CD4-positive, alpha-beta T cell treated with Interleukin-17A for 1 hour (primary cell): ENCODE measurements at regions not wholly inside any gene's neighbourhood (a gene's known extent, or its start where the extent isn't known, plus 50 kb on each side); places are given as distances from the start of the nearest gene placed in this dataset.

Experiments used
- DNase-seq: peaks from one replicate; pipeline ENCODE4 v3.0.0-alpha.2; 2020

DNA sequence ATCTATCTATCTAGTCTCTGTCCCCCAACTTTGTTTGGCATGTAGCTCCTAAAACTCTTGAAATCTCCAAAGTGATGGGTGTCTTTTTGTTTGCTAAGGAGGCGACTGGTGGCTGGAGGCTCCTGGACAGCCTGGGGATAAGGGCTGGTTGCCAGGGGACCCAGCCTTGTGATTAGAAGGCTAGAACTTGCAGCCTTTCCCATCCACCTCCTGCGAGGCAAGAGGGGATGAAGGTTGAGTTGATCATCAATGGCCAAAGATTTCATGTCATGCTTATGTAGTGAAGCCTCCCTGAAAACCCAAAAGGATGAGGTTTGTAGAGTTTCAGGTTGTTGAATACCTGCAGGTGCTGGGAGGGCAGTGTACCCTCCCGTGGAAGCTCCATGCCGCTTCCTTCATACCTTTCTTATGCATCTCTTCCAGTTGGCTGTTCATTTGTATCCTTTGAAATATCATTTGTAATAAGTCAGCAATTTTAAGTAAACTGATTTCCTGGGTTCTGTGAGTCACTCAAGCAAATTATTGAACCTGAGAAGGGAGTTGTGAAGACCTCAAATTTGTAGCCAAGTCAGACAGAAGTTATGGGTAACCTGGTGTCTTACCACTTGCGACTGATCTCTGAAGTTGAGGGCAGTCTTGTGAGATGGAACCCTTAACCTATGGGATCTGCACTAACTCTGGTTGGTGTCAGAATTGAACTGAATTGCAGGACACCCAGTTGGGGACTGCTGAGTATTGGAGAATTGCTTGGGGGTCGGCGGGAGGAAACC is 202.4 kb downstream of the SEC14L1 start:
- no peak for DNase-seq

DNA sequence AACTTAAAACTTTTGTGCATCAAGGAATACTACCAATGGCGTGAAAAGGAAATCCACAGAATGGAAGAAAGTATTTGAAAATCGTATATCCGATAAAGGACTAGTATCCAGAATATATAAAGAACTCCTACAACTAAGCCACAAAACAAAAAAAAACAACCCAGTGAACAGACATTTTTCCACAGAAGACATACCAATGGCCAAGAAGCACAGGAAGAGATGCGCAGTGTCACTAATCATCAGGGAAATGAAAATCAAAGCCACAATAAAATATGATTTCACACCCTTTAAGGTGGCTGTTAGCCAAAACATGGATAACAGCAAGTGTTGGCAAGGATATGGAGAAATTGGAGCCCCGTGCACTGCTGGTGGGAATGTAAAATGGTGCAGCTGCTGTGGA is 203.3 kb downstream of the SEC14L1 start:
- no peak for DNase-seq

DNA sequence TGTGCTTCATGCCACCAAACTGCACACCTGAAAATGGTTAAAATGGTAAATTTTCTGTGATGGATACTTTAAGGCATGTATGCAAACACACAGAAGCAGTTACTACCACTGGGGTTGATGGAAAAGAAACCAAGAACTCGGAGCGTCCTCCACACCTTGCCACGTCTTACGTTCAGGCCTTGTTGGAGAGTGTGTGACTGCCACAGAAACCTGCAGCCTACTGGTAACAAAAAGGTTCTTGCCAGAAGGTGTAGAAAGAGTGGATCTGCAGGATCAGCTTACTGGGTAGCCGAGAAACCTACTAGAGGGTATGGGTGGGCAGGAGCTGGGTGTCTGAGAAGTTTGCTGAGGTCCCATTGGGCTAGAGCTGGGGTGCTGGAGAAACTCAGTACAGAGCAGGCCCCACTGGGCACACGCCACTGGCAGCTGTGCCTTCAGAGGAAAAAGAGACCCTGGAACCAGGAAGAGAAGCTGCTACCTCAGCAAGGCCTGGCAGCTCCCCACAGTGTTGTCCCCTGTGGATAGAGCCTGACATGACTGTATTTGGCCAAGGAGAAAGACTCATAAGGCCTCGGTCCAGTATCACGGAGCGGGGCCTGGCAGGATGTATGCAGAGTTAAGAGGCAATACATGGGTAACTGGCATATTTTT is 204.6 kb downstream of the SEC14L1 start:
- no peak for DNase-seq

DNA sequence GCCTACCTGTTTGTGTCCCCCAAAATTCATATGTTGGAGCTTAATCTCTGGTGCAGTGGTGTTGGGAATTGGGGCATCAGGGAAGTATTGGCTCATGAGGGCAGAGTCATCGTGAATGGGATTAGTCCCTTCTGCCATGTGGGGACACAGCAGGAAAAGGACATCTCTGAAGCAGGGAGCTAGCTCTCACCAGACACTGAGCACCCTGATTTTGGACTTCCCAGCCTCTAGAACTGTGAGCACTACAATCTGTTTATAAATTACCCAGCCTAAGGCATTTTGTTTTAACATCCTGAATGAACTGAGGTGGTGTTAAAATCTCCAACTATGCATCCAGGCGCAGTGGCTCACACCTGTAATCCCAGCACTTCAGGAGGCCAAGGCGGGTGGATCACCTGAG is 206.0 kb downstream of the SEC14L1 start:
- no peak for DNase-seq

DNA sequence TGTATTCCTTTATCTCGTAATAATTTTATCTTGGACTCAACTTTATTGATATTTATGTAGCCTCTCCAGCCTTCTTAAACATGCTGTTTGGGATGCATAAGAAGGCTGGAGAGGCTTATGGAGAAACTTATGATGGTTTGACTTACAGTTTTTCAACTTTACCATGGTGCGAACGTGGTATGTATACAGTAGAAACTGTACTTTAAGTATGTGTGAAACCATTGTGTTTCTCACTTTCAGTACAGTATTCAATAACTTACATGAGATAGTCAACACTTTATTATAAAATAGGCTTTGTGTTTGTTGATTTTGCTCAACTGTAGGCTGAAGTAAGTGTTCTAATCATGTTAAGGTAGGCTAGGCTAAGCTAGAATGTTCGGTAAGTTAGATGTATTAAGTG is 206.8 kb downstream of the SEC14L1 start:
- no peak for DNase-seq

DNA sequence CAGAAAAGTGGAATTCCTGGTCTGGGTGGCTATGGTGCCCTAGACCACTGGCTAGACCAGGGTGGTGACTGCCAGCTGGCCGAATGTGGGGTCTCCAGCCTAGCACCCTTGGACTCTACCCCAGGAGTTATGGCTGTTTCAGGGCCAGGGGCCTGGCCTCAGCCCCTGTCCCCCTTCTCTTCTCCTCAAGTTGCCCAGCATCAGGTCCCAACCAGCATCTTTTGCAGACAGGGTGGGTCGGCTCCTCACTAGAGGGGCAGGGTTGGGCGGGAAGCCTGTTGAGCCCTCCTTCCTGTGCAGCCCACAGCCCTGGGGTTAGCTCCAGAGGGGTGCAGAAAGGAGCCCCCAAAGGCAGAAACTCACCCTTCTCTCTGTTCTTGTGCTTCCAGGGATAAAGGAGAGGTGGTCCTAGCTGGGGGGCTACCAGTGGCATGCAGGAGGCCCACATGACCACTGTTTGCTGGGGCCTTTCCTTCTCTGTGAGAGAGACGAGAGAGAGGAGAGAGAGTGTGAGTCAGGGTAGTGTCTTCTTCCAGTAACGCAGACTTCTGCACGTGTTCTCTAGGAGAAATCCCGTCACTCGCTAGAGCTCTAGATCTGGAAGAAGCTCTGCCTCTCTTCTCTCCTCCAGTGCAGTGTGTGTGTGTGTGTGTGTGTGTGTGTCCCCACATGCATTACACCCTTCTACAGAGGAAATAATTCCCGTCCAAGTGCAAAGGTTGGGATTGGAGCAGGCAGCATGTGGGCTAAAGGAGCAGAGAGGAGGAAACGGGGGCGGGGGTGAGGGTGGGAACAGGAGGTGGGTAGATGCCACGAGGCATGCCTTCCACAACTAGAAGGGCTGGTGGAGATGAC is 209.4 kb downstream of the SEC14L1 start:
- no peak for DNase-seq

DNA sequence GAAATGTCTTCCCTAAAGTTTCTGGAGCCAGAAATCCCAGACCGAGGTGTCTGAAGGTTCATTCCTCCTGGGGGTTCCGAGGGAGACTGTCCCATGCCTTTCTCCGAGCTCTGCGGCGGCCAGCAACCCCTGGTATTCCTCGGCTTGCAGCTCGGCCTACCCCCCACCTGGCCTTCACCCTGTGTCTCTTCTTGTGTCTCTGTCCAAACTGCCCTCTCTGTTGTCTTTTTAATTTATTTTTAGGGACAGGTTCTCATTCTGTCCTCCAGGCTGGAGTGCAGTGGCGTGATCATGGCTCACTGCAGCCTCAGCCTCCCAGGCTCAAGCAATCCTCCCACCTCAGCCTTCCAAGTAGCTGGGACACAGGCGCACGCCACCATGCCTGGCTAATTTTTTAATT is 211.7 kb downstream of the SEC14L1 start:
- no peak for DNase-seq

DNA sequence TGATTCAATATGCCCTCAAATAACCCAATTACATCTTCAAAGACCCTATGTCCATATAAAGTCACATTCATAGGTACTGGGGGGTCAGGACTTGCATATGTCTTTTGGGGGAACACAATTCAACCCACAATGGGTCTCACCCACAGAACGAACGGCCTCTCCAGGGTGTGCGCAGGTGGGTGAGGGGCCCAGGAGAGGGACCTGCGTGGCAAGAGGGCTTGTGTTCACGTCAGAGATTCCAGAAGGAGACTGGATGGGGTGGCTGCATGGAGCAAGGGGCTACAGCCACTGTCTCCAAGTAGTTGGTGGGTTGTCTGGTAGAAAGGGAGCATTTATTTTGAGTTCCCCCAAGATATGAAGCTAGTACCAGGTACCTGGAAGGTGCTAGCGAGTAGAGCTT is 212.2 kb downstream of the SEC14L1 start:
- no peak for DNase-seq

DNA sequence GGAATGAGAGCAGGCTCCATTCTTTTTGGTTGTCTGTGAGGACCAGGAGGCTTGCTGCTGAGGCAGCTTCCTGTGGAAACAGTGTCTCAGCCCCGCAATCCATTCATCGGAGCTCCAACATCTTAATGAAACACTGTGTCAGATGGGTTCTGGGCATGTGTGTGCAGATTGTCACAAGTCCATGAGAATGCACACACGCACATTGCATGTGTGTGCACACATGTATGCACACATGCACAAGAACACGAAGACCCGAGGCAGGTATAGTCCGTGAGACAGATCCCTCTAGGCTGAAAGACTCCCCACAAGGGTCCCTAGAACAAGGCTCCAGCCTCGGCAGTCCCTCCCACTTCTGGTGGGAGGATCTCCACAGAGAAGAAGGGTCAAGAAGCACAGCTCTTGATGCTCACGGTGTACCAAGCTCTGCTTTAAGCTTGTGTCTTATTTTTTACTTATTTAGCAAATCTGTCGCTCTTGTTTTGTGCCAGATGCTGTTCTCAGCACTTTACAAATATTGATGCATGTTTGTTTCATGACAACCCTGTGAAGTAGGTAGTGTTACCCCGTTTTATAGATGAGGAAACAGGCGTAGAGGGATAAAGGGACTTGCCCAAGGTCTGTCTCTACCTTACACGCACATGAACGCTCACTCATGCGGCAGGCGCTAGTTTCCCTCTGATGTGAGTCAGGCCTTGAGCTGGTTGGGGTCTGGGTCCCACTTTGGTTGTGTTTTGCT is 213.1 kb downstream of the SEC14L1 start:
- no peak for DNase-seq

DNA sequence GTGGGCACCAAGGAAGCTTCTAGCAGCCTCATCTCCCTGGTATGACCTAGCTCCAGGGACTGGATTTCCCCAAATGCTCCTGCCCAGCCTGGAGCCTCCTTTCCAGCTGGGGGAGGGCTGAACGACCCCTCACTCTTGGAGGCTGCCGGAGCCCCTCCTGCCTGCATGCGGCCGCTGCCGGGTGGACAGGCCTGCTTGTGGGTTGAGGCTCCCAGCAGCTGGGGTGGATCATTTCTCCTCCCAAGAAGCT is 213.6 kb downstream of the SEC14L1 start:
- no peak for DNase-seq

DNA sequence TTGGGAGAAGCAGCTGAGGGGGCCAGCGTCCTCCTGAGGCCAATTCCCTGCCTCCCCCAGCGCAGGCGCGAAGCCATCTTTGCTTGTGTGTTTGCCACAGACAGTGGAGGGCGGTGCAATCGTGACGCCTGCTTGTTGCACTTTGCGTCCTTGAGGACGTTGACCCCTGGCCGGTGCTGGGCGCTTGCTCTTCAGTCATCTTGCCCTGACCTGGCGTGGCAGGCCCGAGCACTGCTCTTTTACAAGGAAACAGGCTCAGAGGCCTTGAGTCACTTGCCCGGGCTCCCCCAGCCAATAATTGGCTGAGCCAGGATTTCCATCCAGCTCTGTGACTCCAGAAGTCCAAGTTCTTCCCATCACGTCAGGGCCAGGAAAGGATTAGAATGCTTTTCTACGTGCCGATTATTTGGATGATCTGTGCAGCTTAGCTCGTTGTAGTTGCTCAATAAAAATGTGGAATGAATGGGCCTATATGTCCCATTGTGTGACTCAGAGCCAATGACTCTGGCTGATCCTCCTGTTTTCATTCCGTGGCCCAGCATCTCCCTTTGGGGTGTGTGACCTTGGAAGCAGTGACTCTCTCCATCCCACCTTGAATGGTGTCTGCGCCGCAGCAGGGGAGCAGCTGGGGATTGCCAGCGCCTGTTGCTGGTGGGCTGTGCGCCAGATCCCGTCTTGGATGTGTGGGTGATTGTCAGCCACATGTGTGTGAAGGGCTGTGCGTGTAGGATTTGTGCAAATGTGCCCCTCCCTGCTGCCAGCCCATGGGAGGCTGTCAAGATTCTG is 214.1 kb downstream of the SEC14L1 start:
- no peak for DNase-seq

DNA sequence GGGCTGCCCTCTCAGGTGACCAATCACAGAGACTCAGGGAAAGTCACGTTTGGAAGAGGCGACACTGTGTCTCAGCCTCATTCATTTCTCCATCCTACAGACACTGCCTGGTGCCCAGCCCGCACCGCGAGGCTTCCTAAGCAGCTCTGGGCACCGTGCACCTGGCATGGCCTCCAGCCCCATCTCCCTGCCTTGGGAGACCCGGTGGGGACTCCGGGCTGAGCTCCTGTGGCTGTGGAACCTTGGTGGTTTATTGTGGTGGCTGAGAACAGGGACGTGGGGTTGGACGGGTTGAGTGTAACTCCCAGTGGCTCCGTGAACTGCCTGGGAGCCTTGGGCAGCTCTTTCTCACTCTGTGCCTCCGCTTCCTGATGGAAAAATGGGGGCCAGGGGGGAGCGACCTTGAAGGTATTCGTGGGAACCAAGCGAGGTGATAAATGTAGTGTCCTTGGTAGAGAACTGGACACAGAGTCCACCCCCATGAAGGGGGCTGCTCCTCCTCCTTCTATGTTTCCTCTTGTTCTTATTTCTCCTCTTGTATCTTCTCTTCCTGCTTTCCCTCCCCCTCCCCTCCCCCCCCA is 215.4 kb downstream of the SEC14L1 start:
- no peak for DNase-seq

DNA sequence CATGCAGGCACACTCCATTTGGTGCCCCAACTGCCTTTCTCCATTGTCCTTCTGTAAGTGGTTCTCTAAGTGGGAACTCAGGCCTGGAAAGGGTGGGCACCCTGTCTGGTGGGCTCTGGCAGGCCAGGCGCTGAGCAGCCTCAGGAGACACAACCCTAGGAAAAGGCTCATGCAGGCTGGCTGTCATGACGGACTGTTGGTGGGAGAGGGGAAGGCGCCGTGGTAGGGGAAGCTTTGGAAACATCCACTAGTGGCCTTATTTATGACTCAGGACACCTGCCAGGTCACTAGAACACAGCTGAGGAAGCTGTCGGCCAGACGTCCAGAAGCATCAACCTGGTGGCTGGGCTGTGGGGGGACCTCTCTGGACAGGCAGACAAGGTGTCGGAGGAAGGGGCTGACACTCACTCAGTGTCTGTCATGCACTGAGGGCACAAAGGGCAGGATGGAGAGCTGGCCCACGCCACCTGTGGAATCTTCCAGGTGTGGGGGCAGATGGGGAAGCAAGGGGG is 216.0 kb downstream of the SEC14L1 start:
- DNase-seq: no peak

DNA sequence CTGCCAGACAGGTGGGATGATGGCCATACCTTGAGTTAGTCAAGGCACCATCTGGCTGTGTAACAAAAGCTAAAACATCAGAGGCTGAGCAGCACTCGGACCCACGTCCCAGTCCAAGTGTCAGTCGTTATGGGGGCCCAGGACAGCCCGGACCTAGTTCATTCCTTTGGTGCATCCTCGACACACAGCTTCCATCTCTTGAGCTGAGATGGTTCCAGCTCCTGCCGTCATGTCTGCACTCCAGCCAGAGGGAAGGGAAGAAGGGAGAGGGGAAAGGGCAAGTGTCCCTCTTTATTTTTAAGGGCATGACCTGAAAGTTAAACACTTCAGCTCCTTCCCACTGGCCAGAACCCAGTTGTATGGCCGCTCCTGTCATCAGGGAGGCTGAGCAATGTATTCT is 218.0 kb downstream of the SEC14L1 start:
- DNase-seq: no peak

DNA sequence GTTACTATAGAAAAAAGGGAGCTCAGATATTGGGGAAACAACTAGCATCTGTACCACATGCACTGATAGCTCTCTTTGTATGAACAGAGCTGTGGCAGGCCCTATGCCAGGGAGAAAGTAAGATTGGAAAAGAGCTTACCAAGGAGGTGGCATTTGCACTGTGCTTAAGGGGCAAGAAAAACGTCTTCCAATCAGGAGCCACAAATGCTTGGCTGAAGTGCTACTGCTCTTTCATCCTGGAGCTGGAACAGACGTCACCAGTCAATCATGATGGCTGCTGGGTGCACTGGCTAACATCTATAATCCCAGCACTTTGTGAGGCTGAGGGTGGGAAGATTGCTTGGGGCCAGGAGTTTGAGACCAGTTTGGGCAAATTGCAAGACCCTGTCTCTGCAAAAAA is 218.5 kb downstream of the SEC14L1 start:
- no peak for DNase-seq

DNA sequence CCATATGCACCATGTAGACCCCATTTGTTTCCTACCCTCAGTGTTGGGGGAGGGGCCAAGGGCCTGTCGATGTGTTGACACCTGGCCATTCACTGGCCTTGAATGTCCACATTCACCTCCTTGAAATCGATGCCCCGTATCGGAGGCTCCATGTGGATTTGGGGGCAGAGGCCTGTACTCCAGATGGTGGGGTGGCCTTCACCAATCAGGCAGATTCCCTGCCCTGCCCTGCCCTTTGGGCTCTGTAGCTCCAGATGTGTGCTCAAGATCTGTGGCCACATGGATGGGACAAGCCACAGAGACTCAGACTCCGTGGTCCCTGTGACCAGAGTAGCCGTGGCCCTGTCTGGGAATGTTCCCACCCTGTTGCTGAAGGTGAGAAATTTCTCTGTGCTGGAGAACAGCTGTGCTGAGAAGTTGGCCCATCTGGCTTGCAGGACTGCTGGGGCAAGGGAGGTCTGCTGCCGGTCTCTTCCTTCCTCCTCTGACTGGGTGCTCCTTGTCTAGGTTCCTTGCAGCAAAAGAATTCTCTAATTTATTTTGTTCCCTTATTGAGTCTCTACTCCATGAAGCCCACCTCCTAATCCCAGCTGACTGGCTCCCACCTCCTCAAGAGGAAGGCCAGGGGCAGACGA is 221.3 kb downstream of the SEC14L1 start:
- no peak for DNase-seq

DNA sequence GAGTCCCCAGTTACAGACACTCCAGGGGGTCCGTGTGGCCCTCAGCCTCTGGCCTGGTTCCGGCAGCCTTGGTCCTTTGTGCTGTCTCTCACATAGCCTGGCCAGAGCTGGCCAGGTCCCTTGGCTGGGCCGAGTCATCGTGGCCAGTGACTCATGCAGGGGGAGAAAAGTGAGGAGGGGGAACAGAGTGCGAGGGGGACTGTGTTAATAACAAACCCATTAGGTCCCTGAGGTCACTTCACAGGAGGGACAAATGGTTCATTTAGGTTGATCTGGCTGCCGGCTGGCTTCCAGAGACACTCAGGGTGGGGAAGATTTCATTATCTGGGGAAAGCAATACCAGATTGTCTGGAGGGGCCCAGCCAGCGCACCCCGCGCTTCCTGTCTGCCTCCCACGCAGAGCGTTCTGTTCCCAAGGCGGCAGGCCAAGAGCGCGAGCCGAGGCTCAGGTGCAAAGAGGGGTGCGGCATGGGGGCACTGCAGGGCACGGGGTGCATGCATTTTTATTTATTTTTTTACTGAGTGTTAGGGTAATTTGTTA is 223.1 kb downstream of the SEC14L1 start:
- no peak for DNase-seq

DNA sequence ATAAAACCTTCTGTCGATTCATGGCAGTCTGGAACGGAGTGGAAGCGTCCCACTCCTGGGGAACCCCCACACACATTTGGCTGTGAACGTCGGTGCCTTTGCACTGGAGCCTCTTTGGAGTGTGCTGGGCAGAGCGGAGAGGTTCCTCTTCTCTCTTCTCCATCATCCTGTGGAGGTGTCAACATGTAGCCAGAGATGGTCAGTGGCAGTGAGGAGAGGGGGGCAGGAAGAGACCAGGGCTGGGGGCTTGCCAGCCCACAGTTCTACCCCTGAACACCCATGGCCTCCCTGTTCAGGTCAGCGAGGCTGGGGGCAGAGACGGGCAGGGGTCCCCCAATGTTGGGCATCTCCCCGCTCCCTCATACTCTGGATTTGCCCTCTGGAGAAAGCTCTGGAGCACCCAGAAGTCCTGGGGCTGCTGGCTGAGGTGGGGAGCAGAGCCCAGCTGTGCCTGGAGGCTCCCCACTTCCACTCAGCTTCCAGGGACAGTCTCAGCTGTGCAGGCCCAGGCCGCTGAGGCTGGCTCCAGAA is 223.7 kb downstream of the SEC14L1 start:
- no peak for DNase-seq

DNA sequence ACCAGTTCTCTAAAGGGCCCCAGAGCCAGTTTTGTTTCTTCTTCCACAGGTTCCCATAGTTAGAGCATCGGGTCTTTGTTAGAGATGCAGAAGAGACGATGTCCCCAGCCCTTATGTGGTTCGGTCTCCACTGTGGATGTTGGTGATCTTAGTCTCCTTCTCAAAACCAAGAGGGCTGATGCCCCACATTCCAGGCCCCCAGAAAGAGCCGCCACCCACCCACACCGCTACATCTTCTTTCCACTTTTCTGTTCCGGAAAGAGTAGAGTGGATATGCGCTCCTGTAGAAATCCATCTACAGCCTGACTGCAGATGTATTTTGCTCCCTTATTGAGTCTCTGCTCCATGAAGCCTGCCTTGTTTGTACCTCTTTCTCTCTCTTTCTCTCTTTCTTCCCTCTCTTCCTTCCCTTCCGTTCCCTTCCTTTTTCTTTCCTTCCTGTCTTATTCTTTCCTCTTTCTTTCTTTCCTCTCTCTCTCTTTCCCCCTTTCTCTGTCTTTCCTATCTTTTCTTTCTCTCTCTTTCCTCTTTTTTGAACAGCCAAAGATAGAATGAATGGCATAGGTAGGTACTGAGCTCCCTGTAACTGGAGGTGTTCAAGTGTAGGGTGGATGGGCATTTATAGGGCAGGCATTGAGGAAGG is 224.3 kb downstream of the SEC14L1 start:
- no peak for DNase-seq

DNA sequence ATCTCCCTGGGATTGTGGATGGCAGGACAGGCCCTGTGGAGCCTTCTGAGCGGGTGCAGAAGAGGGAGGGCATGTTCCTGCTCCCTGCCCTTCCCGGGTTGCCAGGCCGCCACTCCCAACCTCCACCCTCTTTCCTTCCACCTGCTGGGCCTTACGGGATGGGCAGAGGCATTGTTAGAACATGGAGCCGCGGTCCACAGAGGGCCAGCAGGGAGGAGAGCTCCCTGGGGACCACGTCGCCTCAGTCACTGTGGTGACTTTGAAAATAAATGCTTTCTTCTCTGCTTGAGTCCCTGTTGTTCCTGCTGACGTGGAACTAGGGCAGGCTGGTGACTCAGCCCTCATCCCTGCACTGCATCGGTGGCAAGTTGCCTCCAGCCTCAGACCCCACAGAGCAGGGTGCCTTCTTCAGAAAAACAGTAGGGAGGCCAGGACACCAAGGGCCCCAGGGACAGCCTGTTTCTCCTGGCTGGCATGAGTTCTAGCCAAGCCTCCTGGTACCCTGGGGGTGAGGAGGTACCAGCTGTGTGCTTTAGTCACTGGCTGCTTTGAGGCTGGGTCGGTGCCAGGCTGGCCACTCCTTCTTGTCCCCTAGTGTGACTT is 224.9 kb downstream of the SEC14L1 start:
- DNase-seq: no peak
